HG02870 (cell line): ENCODE measurements at regions not wholly inside any gene's neighbourhood (a gene's known extent, or its start where the extent isn't known, plus 50 kb on each side); places are given as distances from the start of the nearest gene placed in this dataset.

Experiments
- ATAC-seq: cut with Tn5 transposase; IDR thresholded peaks from one replicate; pipeline ENCODE4 v1.9.1; 2021; ENCODE audit warnings: mild to moderate bottlenecking, moderate library complexity; ENCODE audit not compliant: unreplicated experiment

GRCh38 chr18:71919211-71919610 lies 624.9 kb downstream of the CBLN2 start:
- ATAC-seq = no peak

- no peak for ATAC-seq
These were observed 630.5 kb downstream of the CBLN2 start for GRCh38 chr18:71913641-71914040.

DNA sequence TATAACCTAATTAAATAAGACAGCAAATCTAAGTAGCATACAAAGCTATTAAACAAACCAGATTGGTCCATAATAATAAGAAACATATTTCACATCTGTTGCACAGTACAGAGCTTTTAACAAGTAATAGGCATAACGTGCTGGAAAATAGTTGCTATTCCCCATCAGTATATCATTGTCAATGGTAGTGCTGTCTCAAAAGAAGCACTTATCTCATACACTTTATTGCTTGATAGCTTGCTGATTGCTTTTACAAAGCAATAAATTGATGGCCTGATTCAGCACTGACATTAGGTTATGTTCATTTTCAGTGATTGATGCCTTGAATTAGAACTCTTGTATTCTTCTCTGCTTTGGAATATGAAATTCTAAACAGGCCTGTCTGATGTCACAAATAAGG lies 641.7 kb downstream of the CBLN2 start:
- no peak for ATAC-seq

DNA sequence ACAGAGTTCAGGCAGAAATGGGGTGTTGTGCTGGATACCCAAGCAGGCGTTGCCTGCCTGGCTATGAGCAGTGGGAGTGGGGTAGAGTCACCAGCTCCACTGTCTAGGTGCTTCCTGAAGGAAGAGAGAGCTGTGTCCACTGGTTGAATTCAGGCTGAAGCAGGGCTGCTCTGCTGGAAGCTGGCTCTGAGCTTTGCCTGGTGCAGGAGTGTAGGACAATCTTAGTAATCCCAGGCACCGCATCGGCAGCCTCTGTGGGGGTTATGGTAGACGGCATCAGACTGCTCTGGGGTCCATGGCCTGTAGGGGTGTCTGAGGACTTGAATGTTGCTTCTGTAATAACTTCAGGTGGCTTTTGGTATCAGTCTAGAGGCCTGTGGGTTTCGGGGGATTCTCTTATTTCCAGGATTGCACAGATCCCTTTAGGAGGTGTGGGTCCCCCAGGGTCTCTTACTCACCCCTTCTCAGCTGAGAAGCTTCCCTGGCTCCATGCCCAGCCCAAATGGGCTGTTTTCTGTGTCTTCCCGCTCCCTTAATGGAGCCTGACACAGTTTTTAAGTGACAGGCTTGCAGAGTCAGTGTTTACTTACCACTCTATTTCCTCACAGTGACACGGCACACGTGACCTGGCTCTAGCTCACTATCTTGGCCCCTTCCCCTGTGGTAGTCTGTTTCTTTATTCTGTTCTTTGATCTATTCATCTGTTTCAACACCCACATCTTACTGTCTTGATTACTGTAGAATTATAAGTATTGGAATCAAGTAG lies 644.3 kb downstream of the CBLN2 start:
- ATAC-seq = no peak

DNA sequence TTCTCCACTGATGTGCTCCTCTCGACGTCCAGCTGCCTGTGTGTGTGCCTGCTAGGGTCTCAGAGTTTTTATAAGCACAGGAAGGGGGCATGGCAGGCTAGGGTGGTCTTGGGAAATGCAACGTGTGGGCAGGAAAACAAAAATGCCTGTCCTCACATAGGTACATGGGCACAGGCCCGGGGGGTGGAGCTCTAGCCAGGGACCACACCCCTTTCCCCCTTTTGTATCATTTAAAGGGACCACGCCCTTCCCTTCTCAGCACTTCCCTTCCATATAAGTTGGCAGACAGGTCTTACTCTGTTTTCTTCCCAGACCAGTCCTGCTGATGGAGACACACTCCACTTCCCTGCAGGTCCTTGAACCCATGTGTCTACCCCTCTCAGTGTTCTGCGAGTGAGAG lies 645.0 kb downstream of the CBLN2 start:
- no peak for ATAC-seq

- no peak for ATAC-seq
These were observed 656.6 kb downstream of the CBLN2 start for GRCh38 chr18:71887509-71887908.

GRCh38 chr18:71878226-71878625 lies 665.9 kb downstream of the CBLN2 start:
- no peak for ATAC-seq

GRCh38 chr18:71873695-71874094 lies 670.4 kb downstream of the CBLN2 start:
- no peak for ATAC-seq

- no peak for ATAC-seq
These were observed 678.3 kb downstream of the CBLN2 start for GRCh38 chr18:71865888-71866287.

GRCh38 chr18:71850602-71851001 lies 693.5 kb downstream of the CBLN2 start:
- no peak for ATAC-seq

GRCh38 chr18:71849407-71849806 lies 694.7 kb downstream of the CBLN2 start:
- no peak for ATAC-seq

DNA sequence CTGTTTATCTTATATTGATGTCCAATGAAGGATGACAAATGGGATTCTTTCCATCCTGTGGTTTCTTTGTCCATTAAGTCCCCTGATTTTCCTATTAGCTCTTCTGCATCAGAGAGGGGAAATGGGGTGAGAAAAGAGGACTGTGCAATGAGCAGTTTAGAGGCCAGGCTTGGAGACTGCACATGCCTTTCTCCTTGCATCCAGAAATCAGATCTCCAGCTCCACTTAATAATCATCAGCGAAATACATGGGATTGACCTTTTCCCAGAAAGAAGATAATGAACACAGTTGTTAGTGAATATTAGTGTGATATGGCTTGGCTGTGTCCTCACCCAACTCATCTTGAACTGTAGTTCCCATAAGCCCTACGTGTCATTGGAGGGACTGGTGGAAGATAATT lies 697.4 kb downstream of the CBLN2 start:
- no peak for ATAC-seq

DNA sequence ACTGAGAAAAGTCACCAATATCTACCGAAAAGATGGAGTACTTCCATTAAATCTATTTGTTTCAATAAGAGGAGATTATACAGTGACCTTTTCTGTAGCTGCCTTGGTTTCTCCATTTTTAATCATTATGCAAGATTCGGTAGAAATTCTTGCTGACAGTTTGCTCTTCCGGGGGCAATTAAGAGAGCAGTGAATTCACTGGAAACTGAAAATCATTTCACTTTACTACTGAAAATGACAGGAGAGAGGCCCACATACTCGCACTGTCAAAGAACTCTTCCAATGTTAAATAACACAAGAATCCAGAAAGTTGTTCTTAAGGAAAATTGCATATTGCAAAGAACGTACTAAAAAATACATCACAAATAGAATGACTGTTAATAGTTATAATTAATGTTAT lies 699.3 kb downstream of the CBLN2 start:
- no peak for ATAC-seq

GRCh38 chr18:71842666-71843065 lies 701.5 kb downstream of the CBLN2 start:
- no peak for ATAC-seq

- no peak for ATAC-seq
These were observed 706.6 kb downstream of the CBLN2 start for GRCh38 chr18:71837547-71837946.

- no peak for ATAC-seq
These were observed 711.1 kb downstream of the CBLN2 start for GRCh38 chr18:71832946-71833617.

GRCh38 chr18:71831039-71831438 lies 713.1 kb downstream of the CBLN2 start:
- no peak for ATAC-seq

DNA sequence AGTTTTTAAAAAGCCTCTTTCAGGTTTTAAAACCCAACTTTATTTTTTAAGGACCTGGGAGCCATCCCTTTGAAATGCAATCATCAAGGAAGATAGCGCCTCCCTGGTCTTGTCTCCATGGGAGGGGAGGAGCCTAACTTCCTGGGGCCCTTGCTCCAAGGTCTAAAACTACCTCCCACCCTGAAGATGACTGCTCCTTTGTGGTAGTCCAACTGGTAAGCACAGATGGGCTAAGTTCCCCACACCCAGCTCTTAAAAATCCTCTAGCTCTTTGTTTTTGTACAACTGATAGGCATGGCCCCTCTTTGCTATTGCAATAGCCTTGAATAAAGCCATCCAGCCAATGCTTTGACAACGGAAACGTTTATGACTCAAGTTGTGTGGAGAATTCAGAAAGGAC lies 716.8 kb downstream of the CBLN2 start:
- no peak for ATAC-seq

- no peak for ATAC-seq
These were observed 728.8 kb downstream of the CBLN2 start for GRCh38 chr18:71815305-71815704.

DNA sequence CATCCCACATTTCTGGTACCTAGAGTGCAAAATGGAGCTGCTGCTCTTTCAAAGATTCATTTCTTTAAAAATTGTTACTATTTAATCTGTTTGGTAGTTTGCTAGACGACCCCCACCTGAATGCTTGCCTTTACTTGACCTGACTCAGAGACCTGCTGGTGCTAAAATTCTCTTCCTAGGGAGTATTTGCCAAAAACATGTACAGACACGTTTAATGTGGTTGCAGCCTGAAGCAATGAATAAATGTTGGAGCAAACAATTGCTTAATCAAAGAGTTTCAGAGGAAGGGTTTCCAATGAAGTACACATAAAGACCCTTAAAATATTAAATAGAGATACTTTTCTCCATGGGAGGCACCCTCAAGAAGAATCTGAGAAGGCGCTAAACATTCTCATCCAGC lies 734.4 kb downstream of the CBLN2 start:
- no peak for ATAC-seq

DNA sequence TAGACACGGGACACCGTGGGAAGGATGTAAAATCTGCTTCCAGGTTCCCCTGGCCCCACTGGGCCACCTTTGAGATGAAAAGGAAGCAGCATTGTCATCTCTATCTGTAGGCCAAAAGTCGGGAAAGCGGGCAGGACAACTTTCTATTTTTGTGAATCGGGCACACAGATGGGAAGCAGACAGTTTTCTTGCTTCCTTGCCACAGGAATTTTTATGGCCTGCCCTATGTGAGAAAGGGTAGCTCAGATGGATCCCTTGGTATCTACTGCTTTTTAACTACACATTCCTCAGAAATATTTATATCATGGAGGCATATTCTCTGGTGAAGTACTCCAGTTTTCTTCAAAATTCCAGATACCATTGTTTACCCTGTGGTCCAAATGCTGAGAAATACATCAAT lies 735.5 kb downstream of the CBLN2 start:
- no peak for ATAC-seq

GRCh38 chr18:71807586-71807985 lies 736.6 kb downstream of the CBLN2 start:
- no peak for ATAC-seq
